HEK293 (cell line): ENCODE measurements at regions not wholly inside any gene's neighbourhood (a gene's known extent, or its start where the extent isn't known, plus 50 kb on each side); places are given as distances from the start of the nearest gene placed in this dataset.

Source experiments
- CTCF ChIA-PET: fragments of 350-600 bp; formaldehyde crosslinking; extraction: SDS; loops from one replicate; lab custom pipeline; 2021; ENCODE audit warnings: antibody characterized with exemption; lab: Yijun Ruan, JAX
- POLR2A ChIA-PET: fragments of 300-600 bp; formaldehyde crosslinking; extraction: SDS; loops from one replicate; lab custom pipeline; 2020; ENCODE audit warnings: antibody characterized with exemption, inconsistent platforms; lab: Yijun Ruan, JAX
- H3K27ac ChIP-seq: fragments of 200-500 bp; sonication (Bioruptor generic); 2 replicates; pipeline ENCODE4 v1.5.1; 2014; ENCODE audit warnings: low read depth, low read length, control low read depth, inconsistent platforms; ENCODE audit errors: extremely low read depth
- H3K36me3 ChIP-seq, 2 experiments: fragments of 200-500 bp in 1 of 2; sonication (Bioruptor generic) in 1 of 2; 1 replicate in 1 of 2; 2 replicates in 1 of 2; pipeline ENCODE4 v1.5.1; 2014 to 2017; ENCODE audit warnings: inconsistent platforms in 2 of 2, low read length in 2 of 2; ENCODE audit not compliant: control insufficient read depth in 2 of 2, insufficient read depth in 1 of 2
- H3K4me1 ChIP-seq: fragments of 200-500 bp; sonication (Bioruptor generic); 2 replicates; pipeline ENCODE4 v1.5.1; 2014; ENCODE audit warnings: mild to moderate bottlenecking, low read length, inconsistent platforms; ENCODE audit not compliant: control insufficient read depth, insufficient read depth
- H3K4me3 ChIP-seq: 2 replicates; pipeline ENCODE4 v1.5.1; 2011; ENCODE audit warnings: low read depth, mild to moderate bottlenecking, control low read depth, low read length, moderate library complexity
- H3K9me3 ChIP-seq: fragments of 200-500 bp; sonication (Bioruptor generic); 2 replicates; pipeline ENCODE4 v1.5.1; 2014; ENCODE audit warnings: low read depth, low read length, inconsistent platforms; ENCODE audit not compliant: control insufficient read depth, insufficient read depth
- GLI2 ChIP-seq: fragments of 450-650 bp; formaldehyde crosslinking; IDR thresholded peaks from 2 replicates; pipeline ENCODE4; 2017; ENCODE audit warnings: missing biosample characterization, missing genetic modification characterization, low read depth, borderline replicate concordance
- KLF7 ChIP-seq: fragments of 450-650 bp; formaldehyde crosslinking; IDR thresholded peaks from 2 replicates; pipeline ENCODE4 v1.5.1; 2016; ENCODE audit warnings: missing biosample characterization, missing genetic modification characterization, borderline replicate concordance
- REST ChIP-seq: fragments of 450-650 bp; formaldehyde crosslinking; IDR thresholded peaks from 2 replicates; pipeline ENCODE4 v1.5.1; 2016; ENCODE audit warnings: missing biosample characterization, missing genetic modification characterization
- SCRT2 ChIP-seq: fragments of 450-650 bp; formaldehyde crosslinking; IDR thresholded peaks from 2 replicates; pipeline ENCODE4 v1.5.1; 2016; ENCODE audit warnings: missing biosample characterization, missing genetic modification characterization
- ZBTB17 ChIP-seq: fragments of 450-650 bp; formaldehyde crosslinking; IDR thresholded peaks from 2 replicates; pipeline ENCODE4 v1.5.1; 2016; ENCODE audit warnings: missing biosample characterization, missing genetic modification characterization
- ZNF155 ChIP-seq: fragments of 450-650 bp; formaldehyde crosslinking; IDR thresholded peaks from 2 replicates; pipeline ENCODE4 v1.5.1; 2016; ENCODE audit warnings: missing biosample characterization, missing genetic modification characterization
- ZNF175 ChIP-seq: fragments of 450-650 bp; formaldehyde crosslinking; IDR thresholded peaks from 2 replicates; pipeline ENCODE4 v1.5.1; 2016; ENCODE audit warnings: missing biosample characterization, missing genetic modification characterization
- ZNF341 ChIP-seq: fragments of 450-650 bp; formaldehyde crosslinking; IDR thresholded peaks from 2 replicates; pipeline ENCODE4; 2016; ENCODE audit warnings: low read depth, missing biosample characterization, missing genetic modification characterization
- ZNF416 ChIP-seq: fragments of 450-650 bp; formaldehyde crosslinking; IDR thresholded peaks from 2 replicates; pipeline ENCODE4 v1.5.1; 2016; ENCODE audit warnings: missing biosample characterization, missing genetic modification characterization
- ZNF555 ChIP-seq: fragments of 450-650 bp; formaldehyde crosslinking; conservative IDR thresholded peaks from 2 replicates; pipeline ENCODE4 v1.5.1; 2017; ENCODE audit warnings: missing biosample characterization, mild to moderate bottlenecking, missing genetic modification characterization, inconsistent platforms
- ZNF600 ChIP-seq: fragments of 450-650 bp; formaldehyde crosslinking; IDR thresholded peaks from 2 replicates; pipeline ENCODE4 v1.5.1; 2016; ENCODE audit warnings: missing biosample characterization, missing genetic modification characterization
- ZNF664 ChIP-seq: fragments of 450-650 bp; formaldehyde crosslinking; IDR thresholded peaks from 2 replicates; pipeline ENCODE4 v1.5.1; 2016; ENCODE audit warnings: missing biosample characterization, missing genetic modification characterization
- ZNF837 ChIP-seq: fragments of 450-650 bp; formaldehyde crosslinking; IDR thresholded peaks from 2 replicates; pipeline ENCODE4 v1.5.1; 2016; ENCODE audit warnings: missing biosample characterization, missing genetic modification characterization
- ZSCAN23 ChIP-seq: fragments of 450-650 bp; formaldehyde crosslinking; IDR thresholded peaks from 2 replicates; pipeline ENCODE4 v1.5.1; 2016; ENCODE audit warnings: missing biosample characterization, missing genetic modification characterization
- TF ChIP-seq, protein P1 (sequence below): fragments of 450-650 bp; formaldehyde crosslinking; IDR thresholded peaks from 2 replicates; pipeline ENCODE4 v1.5.1; 2016; ENCODE audit warnings: missing biosample characterization, missing genetic modification characterization
- TF ChIP-seq, protein P2 (sequence below): fragments of 450-650 bp; formaldehyde crosslinking; IDR thresholded peaks from 2 replicates; pipeline ENCODE4 v1.5.1; 2016; ENCODE audit warnings: missing biosample characterization, missing genetic modification characterization, borderline replicate concordance
- TF ChIP-seq, protein P3 (sequence below): fragments of 450-650 bp; formaldehyde crosslinking; IDR thresholded peaks from 2 replicates; pipeline ENCODE4 v1.5.1; 2016; ENCODE audit warnings: missing biosample characterization, missing genetic modification characterization

DNA sequence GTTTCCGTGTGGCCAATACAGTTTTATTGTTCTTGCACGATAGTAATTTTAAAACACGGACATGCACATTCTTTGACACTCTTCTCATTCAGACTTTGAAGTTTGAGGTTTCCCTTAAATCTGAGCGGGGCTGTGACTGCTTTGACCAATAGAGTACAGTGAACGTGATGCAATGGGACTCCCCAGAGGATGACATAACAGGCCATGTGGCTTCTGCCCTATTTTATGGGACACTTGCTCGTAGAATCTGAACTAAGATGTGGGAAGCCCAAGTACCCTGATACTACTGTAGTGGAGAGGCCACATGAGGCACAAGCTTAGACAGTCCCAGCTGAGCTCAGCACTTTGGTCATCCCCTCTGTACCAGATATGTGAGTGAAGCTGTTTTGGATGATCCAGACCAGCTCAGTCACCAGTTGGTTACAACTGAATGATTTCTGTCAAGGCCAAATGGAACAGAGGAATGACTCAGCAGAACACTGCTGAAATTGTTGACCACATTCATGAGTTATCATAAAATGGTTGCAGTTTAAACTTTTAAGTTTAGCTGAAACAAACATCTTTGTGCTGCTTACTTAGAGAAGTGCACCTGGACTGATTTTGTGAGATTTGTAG is 279.4 kb downstream of the RFPL4B start (continued):
- TF ChIP-seq ZNF600 (no peak), ZNF555 (tag by site-specific recombination) (no peak)

DNA sequence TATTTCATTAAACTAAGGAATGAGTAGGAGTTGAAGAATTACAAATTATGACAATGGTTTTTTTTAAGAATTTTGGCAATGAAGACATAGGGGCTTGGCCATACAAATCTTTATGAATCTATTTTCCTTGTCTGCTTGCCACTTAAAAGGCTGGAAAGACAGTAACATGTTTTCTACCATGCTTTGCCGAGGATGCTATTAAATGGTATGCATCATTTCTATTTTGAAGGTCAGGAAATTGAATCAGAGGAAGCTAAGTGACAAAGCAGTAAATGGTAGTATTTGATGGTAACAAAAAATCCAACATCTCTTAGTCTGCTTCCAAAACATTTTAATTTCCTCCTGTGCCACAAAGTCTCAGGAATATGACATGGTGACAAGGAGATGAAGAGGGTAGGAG is 287.2 kb downstream of the RFPL4B start:
- H3K9me3 ChIP-seq = no peaks in the 10 kb centered on the region
- CTCF ChIA-PET = no interaction called here
- H3K4me1 ChIP-seq = no peaks in the 10 kb centered on the region
- TF ChIP-seq ZNF664 (tag by site-specific recombination) (no peak), REST (tag by site-specific recombination) (no peak), SCRT2 (tag by site-specific recombination) (no peak), ZNF341 (tag by site-specific recombination) (no peak), KLF7 (tag by site-specific recombination) (no peak), GLI2 (tag by site-specific recombination) (no peak), ZNF155 (no peak), ZSCAN23 (tag by site-specific recombination) (no peak), ZNF175 (tag by site-specific recombination) (no peak), ZNF416 (no peak), ZBTB17 (tag by site-specific recombination) (no peak), ZNF837 (tag by site-specific recombination) (no peak)
- TF ChIP-seq, protein P1, sequence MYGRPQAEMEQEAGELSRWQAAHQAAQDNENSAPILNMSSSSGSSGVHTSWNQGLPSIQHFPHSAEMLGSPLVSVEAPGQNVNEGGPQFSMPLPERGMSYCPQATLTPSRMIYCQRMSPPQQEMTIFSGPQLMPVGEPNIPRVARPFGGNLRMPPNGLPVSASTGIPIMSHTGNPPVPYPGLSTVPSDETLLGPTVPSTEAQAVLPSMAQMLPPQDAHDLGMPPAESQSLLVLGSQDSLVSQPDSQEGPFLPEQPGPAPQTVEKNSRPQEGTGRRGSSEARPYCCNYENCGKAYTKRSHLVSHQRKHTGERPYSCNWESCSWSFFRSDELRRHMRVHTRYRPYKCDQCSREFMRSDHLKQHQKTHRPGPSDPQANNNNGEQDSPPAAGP (tag by site-specific recombination) = no peak
- TF ChIP-seq, protein P2, sequence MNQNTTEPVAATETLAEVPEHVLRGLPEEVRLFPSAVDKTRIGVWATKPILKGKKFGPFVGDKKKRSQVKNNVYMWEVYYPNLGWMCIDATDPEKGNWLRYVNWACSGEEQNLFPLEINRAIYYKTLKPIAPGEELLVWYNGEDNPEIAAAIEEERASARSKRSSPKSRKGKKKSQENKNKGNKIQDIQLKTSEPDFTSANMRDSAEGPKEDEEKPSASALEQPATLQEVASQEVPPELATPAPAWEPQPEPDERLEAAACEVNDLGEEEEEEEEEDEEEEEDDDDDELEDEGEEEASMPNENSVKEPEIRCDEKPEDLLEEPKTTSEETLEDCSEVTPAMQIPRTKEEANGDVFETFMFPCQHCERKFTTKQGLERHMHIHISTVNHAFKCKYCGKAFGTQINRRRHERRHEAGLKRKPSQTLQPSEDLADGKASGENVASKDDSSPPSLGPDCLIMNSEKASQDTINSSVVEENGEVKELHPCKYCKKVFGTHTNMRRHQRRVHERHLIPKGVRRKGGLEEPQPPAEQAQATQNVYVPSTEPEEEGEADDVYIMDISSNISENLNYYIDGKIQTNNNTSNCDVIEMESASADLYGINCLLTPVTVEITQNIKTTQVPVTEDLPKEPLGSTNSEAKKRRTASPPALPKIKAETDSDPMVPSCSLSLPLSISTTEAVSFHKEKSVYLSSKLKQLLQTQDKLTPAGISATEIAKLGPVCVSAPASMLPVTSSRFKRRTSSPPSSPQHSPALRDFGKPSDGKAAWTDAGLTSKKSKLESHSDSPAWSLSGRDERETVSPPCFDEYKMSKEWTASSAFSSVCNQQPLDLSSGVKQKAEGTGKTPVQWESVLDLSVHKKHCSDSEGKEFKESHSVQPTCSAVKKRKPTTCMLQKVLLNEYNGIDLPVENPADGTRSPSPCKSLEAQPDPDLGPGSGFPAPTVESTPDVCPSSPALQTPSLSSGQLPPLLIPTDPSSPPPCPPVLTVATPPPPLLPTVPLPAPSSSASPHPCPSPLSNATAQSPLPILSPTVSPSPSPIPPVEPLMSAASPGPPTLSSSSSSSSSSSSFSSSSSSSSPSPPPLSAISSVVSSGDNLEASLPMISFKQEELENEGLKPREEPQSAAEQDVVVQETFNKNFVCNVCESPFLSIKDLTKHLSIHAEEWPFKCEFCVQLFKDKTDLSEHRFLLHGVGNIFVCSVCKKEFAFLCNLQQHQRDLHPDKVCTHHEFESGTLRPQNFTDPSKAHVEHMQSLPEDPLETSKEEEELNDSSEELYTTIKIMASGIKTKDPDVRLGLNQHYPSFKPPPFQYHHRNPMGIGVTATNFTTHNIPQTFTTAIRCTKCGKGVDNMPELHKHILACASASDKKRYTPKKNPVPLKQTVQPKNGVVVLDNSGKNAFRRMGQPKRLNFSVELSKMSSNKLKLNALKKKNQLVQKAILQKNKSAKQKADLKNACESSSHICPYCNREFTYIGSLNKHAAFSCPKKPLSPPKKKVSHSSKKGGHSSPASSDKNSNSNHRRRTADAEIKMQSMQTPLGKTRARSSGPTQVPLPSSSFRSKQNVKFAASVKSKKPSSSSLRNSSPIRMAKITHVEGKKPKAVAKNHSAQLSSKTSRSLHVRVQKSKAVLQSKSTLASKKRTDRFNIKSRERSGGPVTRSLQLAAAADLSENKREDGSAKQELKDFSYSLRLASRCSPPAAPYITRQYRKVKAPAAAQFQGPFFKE (tag by site-specific recombination) = no peak
- TF ChIP-seq, protein P3, sequence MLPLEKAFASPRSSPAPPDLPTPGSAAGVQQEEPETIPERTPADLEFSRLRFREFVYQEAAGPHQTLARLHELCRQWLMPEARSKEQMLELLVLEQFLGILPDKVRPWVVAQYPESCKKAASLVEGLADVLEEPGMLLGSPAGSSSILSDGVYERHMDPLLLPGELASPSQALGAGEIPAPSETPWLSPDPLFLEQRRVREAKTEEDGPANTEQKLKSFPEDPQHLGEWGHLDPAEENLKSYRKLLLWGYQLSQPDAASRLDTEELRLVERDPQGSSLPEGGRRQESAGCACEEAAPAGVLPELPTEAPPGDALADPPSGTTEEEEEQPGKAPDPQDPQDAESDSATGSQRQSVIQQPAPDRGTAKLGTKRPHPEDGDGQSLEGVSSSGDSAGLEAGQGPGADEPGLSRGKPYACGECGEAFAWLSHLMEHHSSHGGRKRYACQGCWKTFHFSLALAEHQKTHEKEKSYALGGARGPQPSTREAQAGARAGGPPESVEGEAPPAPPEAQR (tag by site-specific recombination) = no peak
- TF ChIP-seq, all 188 proteins: peak for 0
- Histone ChIP-seq H3K27ac (no peak overlapping the region), H3K4me3 (no peak overlapping the region), H3K36me3 (no peaks in the 10 kb centered on the region)
- POLR2A ChIA-PET = no interaction called here
